Osteoblast (primary cell): ENCODE measurements at regions not wholly inside any gene's neighbourhood (a gene's known extent, or its start where the extent isn't known, plus 50 kb on each side); places are given as distances from the start of the nearest gene placed in this dataset.

Source experiments
- DNase-seq: peaks from one replicate; pipeline ENCODE4 v3.0.0; 2011; ENCODE audit warnings: low spot score, mixed read lengths; ENCODE audit not compliant: insufficient read length; ENCODE audit errors: missing footprints
- H2AFZ ChIP-seq: 2 replicates; pipeline ENCODE4 v1.6.0; 2011; ENCODE audit warnings: mild to moderate bottlenecking, low read length
- H3K27ac ChIP-seq: 2 replicates; pipeline ENCODE4 v1.5.1; 2011; ENCODE audit warnings: mild to moderate bottlenecking, low read depth, low read length, moderate library complexity
- H3K27me3 ChIP-seq: 2 replicates; pipeline ENCODE4 v1.6.0; 2012; ENCODE audit warnings: mild to moderate bottlenecking, control low read depth, inconsistent platforms, low read length, moderate library complexity; ENCODE audit not compliant: insufficient read depth
- H3K36me3 ChIP-seq: 2 replicates; pipeline ENCODE4 v1.5.1; 2011; ENCODE audit warnings: mild to moderate bottlenecking, low read length, control low read depth, moderate library complexity; ENCODE audit not compliant: insufficient read depth
- H3K4me1 ChIP-seq: 2 replicates; pipeline ENCODE4 v1.5.1; 2011; ENCODE audit warnings: mild to moderate bottlenecking, low read length, control low read depth, moderate library complexity; ENCODE audit not compliant: insufficient read depth
- H3K4me2 ChIP-seq: 2 replicates; pipeline ENCODE4 v1.6.0; 2011; ENCODE audit warnings: mild to moderate bottlenecking, low read length; ENCODE audit not compliant: insufficient read depth
- H3K4me3 ChIP-seq: fragments of 200-600 bp; sonication (generic); 3 replicates; pipeline ENCODE4 v1.5.1; 2012; ENCODE audit warnings: mild to moderate bottlenecking, low read length, inconsistent platforms; ENCODE audit not compliant: insufficient read depth
- H3K79me2 ChIP-seq: 2 replicates; pipeline ENCODE4 v1.6.0; 2012; ENCODE audit warnings: mild to moderate bottlenecking, low read length, control low read depth, inconsistent platforms; ENCODE audit not compliant: insufficient read depth
- H3K9me3 ChIP-seq: 2 replicates; pipeline ENCODE4 v1.5.1; 2011; ENCODE audit warnings: low read depth, low read length, control low read depth
- H4K20me1 ChIP-seq: 2 replicates; pipeline ENCODE4 v1.6.0; 2012; ENCODE audit warnings: mild to moderate bottlenecking, low read length, control low read depth; ENCODE audit not compliant: insufficient read depth
- CTCF ChIP-seq: IDR thresholded peaks from 2 replicates; pipeline ENCODE4 v1.5.1; 2011; ENCODE audit warnings: mild to moderate bottlenecking, low read depth, low read length, moderate library complexity; ENCODE audit errors: extremely low read depth

- Histone ChIP-seq H3K27ac (no peak overlapping the region), H3K27me3 (no peaks in the 10 kb centered on the region), H3K36me3 (no peaks in the 10 kb centered on the region), H3K9me3 (no peaks in the 10 kb centered on the region), H4K20me1 (no peaks in the 10 kb centered on the region), H3K4me1 (no peaks in the 10 kb centered on the region), H3K79me2 (no peaks in the 10 kb centered on the region), H3K4me3 (no peak overlapping the region), H3K4me2 (no peak overlapping the region), H2AFZ (no peak overlapping the region)
- TF ChIP-seq CTCF: no peak
- no peak for DNase-seq
Observed at GRCh38 chr1:80363689-80364475, 1357.4 kb upstream of the ADGRL4 start.

GRCh38 chr1:80359666-80360065 lies 1353.1 kb upstream of the ADGRL4 start:
- no peaks in the 10 kb centered on the region for H3K9me3 ChIP-seq
- H4K20me1 ChIP-seq: no peaks in the 10 kb centered on the region
- no peaks in the 10 kb centered on the region for H3K27me3 ChIP-seq
- no peaks in the 10 kb centered on the region for H3K79me2 ChIP-seq
- no peak for TF ChIP-seq CTCF
- H3K4me3 ChIP-seq: no peak overlapping the region
- no peaks in the 10 kb centered on the region for H3K4me1 ChIP-seq
- H2AFZ ChIP-seq: no peak overlapping the region
- no peak for DNase-seq
- no peak overlapping the region for H3K4me2 ChIP-seq
- no peaks in the 10 kb centered on the region for H3K36me3 ChIP-seq
- no peak overlapping the region for H3K27ac ChIP-seq

- Histone ChIP-seq H3K4me1 (no peaks in the 10 kb centered on the region), H3K27me3 (no peaks in the 10 kb centered on the region), H3K4me2 (no peak overlapping the region), H2AFZ (no peak overlapping the region), H3K79me2 (no peaks in the 10 kb centered on the region), H4K20me1 (no peaks in the 10 kb centered on the region), H3K27ac (no peak overlapping the region), H3K36me3 (no peaks in the 10 kb centered on the region), H3K9me3 (no peaks in the 10 kb centered on the region), H3K4me3 (no peak overlapping the region)
- no peak for DNase-seq
- TF ChIP-seq CTCF: no peak
Observed at GRCh38 chr1:80349218-80349617, 1342.7 kb upstream of the ADGRL4 start.

- no peaks in the 10 kb centered on the region for H3K27me3 ChIP-seq
- no peaks in the 10 kb centered on the region for H3K9me3 ChIP-seq
- no peak overlapping the region for H3K27ac ChIP-seq
- H3K4me1 ChIP-seq: no peaks in the 10 kb centered on the region
- no peak overlapping the region for H3K4me3 ChIP-seq
- DNase-seq: no peak
- H3K36me3 ChIP-seq: no peaks in the 10 kb centered on the region
- no peak for TF ChIP-seq CTCF
- no peaks in the 10 kb centered on the region for H4K20me1 ChIP-seq
- no peaks in the 10 kb centered on the region for H3K79me2 ChIP-seq
- no peak overlapping the region for H3K4me2 ChIP-seq
- H2AFZ ChIP-seq: no peak overlapping the region
Observed at GRCh38 chr1:80341021-80341420, 1334.5 kb upstream of the ADGRL4 start.
